ENCODE measurements at regions not wholly inside any gene's neighbourhood (a gene's known extent, or its start where the extent isn't known, plus 50 kb on each side); places are given as distances from the start of the nearest gene placed in this dataset.
"Not testable (repeated sequence)": the region's sequence is repeated elsewhere in the genome, so short reads cannot be mapped to it uniquely, and the experiment has no call there.

- TF ChIP-seq CTCF (IDR thresholded peaks at IDR 0.05; ENCODE audit: low read length); EZH2 (optimal IDR thresholded peaks at IDR 0.05; ENCODE audit: low read depth, low read length); EZH2phosphoT487 (IDR thresholded peaks at IDR 0.05; ENCODE audit: low read length): not testable (repeated sequence)
Observed at GRCh38 chr2:113343800-113344199, 65.1 kb upstream of the PAX8 start.

Data from MM.1S (cell line).